HCT116 (cell line): ENCODE measurements at regions not wholly inside any gene's neighbourhood (a gene's known extent, or its start where the extent isn't known, plus 50 kb on each side); places are given as distances from the start of the nearest gene placed in this dataset.

Source experiments
- EGR1 ChIP-seq: IDR thresholded peaks from 2 replicates; pipeline ENCODE4 v1.6.1; 2012; ENCODE audit warnings: low read depth
- EZH2 ChIP-seq: fragments of 200-600 bp; sonication (generic); IDR thresholded peaks from 2 replicates; pipeline ENCODE4 v1.6.1; 2017; ENCODE audit warnings: antibody characterized with exemption, mixed run types
- EZH2phosphoT487 ChIP-seq: fragments of 200-600 bp; IDR thresholded peaks from 2 replicates; pipeline ENCODE4 v1.6.1; 2018; ENCODE audit warnings: antibody characterized with exemption, borderline replicate concordance
- POLR2A ChIP-seq: IDR thresholded peaks from 2 replicates; pipeline ENCODE4 v1.7.0; 2011; ENCODE audit warnings: borderline replicate concordance; ENCODE audit not compliant: insufficient read depth, insufficient read length; ENCODE audit errors: extremely low read depth
- TF ChIP-seq, protein P1 (sequence below), 3 experiments: fragments of 200-600 bp in 1 of 3; sonication (generic) in 1 of 3; IDR thresholded peaks in 2 of 3; conservative IDR thresholded peaks in 1 of 3; 2 replicates each; pipeline ENCODE4 v1.5.1; 2012 to 2017; ENCODE audit warnings: low read depth in 2 of 3, low read length in 2 of 3, antibody characterized with exemption in 1 of 3, borderline replicate concordance in 1 of 3, control low read depth in 1 of 3, mild to moderate bottlenecking in 1 of 3, mixed read lengths in 1 of 3, mixed run types in 1 of 3, moderate library complexity in 1 of 3; ENCODE audit not compliant: insufficient read depth in 1 of 3

DNA sequence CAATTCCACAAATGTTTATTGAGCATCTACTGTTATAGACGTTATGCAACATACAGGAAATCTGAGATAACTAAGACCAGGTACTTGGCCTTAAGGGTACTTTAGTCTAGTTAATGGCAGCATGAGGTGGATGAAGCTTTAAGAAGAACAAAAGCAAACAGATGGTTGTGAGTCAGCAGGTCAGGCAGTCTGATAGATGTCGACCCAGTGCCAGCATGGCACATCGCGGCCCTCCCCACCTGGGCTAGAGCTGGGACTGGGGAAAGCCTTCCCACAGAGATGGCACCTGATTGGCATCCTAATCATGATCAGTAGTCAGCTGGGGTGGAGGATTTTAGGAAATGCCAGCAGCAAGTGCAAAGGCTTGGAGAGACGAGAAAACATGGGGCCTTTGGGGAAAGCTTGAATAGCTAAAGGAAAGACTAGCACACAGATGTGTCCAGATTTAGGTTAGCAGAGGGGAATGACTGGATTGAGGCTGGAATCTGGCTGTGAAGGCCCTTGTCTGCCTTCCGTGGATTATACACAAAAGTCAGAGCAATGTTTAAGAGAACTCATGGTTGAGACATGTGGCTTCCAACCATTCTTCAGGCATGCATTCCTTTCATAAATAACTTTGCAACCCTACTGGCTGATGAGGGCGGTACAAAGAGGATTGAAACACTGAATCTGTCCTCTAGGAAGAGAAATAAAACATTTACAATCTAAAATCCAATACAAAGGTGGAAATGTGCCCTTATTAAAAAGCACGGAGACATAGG, 395.4 kb upstream of the WWC1 start:
- no peak for TF ChIP-seq POLR2A
- no peak for TF ChIP-seq EGR1
- no peak for TF ChIP-seq EZH2phosphoT487
- no peak for TF ChIP-seq EZH2
- TF ChIP-seq, protein P1, sequence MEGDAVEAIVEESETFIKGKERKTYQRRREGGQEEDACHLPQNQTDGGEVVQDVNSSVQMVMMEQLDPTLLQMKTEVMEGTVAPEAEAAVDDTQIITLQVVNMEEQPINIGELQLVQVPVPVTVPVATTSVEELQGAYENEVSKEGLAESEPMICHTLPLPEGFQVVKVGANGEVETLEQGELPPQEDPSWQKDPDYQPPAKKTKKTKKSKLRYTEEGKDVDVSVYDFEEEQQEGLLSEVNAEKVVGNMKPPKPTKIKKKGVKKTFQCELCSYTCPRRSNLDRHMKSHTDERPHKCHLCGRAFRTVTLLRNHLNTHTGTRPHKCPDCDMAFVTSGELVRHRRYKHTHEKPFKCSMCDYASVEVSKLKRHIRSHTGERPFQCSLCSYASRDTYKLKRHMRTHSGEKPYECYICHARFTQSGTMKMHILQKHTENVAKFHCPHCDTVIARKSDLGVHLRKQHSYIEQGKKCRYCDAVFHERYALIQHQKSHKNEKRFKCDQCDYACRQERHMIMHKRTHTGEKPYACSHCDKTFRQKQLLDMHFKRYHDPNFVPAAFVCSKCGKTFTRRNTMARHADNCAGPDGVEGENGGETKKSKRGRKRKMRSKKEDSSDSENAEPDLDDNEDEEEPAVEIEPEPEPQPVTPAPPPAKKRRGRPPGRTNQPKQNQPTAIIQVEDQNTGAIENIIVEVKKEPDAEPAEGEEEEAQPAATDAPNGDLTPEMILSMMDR (IDR thresholded peaks at IDR 0.05 in 2 of 3, conservative IDR thresholded peaks at IDR 0.05 in 1 of 3; ENCODE audit: borderline replicate concordance in 1 of 3, insufficient read depth in 1 of 3, low read depth in 2 of 3, low read length in 2 of 3) = no peak
